Endothelial cell of umbilical vein (primary cell): ENCODE measurements at regions not wholly inside any gene's neighbourhood (a gene's known extent, or its start where the extent isn't known, plus 50 kb on each side); places are given as distances from the start of the nearest gene placed in this dataset.

Source experiments
- CTCF ChIP-seq, 2 donors: IDR thresholded peaks; 1 replicate in 1 of 2; 2 replicates in 1 of 2; pipeline ENCODE4 v1.5.1; 2011; ENCODE audit warnings: low read length in 2 of 2, mild to moderate bottlenecking in 2 of 2, moderate library complexity in 2 of 2, control low read depth in 1 of 2, inconsistent platforms in 1 of 2, low read depth in 1 of 2; ENCODE audit not compliant: insufficient read depth in 1 of 2; ENCODE audit errors: extremely low read depth in 1 of 2
- EZH2 ChIP-seq: IDR thresholded peaks from 2 replicates; pipeline ENCODE4 v1.6.1; 2012; ENCODE audit warnings: borderline replicate concordance, low read depth, mild to moderate bottlenecking, moderate library complexity, low read length, inconsistent platforms; ENCODE audit not compliant: severe bottlenecking
- FOS ChIP-seq: IDR thresholded peaks from 2 replicates; pipeline ENCODE4 v1.6.1; 2011; ENCODE audit warnings: mild to moderate bottlenecking, low read length, moderate library complexity, borderline replicate concordance; ENCODE audit not compliant: insufficient read depth
- GATA2 ChIP-seq: IDR thresholded peaks from 2 replicates; pipeline ENCODE4 v1.7.0; 2011; ENCODE audit warnings: low read depth, mild to moderate bottlenecking, moderate library complexity, mixed read lengths, low read length; ENCODE audit not compliant: insufficient read length, insufficient read depth
- JUN ChIP-seq: IDR thresholded peaks from 2 replicates; pipeline ENCODE4 v1.6.1; 2011; ENCODE audit warnings: borderline replicate concordance, low read depth; ENCODE audit not compliant: insufficient read length, insufficient read depth
- MAX ChIP-seq: IDR thresholded peaks from 2 replicates; pipeline ENCODE4 v1.6.1; 2011; ENCODE audit not compliant: insufficient read depth, insufficient read length
- MYC ChIP-seq: IDR thresholded peaks from one replicate; pipeline ENCODE4 v1.6.1; 2011; ENCODE audit warnings: mild to moderate bottlenecking, low read depth, low read length
- POLR2A ChIP-seq: IDR thresholded peaks from 2 replicates; pipeline ENCODE4 v1.6.1; 2012; ENCODE audit warnings: low read depth, mild to moderate bottlenecking, control low read depth, low read length
- POLR2AphosphoS5 ChIP-seq: IDR thresholded peaks from 2 replicates; pipeline ENCODE4 v1.6.1; 2012; ENCODE audit warnings: low read depth, mild to moderate bottlenecking, control low read depth, low read length, moderate library complexity; ENCODE audit not compliant: insufficient read depth

GRCh38 chrX:51836823-51837222 lies 56.6 kb upstream of the MAGED1 start:
- TF ChIP-seq CTCF (IDR thresholded peaks at IDR 0.05; ENCODE audit: extremely low read depth in 1 of 2, insufficient read depth in 1 of 2, low read depth in 1 of 2, low read length in 2 of 2) (no peak), POLR2A (no peak), POLR2AphosphoS5 (no peak), EZH2 (no peak), MYC (no peak), GATA2 (no peak), JUN (no peak), MAX (no peak), FOS (no peak)
